GM12891 (cell line): ENCODE measurements at regions not wholly inside any gene's neighbourhood (a gene's known extent, or its start where the extent isn't known, plus 50 kb on each side); places are given as distances from the start of the nearest gene placed in this dataset.

Experiments
- POLR2A ChIP-seq: IDR thresholded peaks from 2 replicates; pipeline ENCODE4 v1.6.1; 2011; ENCODE audit warnings: low read depth, low read length, control low read depth
- POLR2AphosphoS5 ChIP-seq: IDR thresholded peaks from 2 replicates; pipeline ENCODE4 v1.6.1; 2011; ENCODE audit warnings: low read depth, low read length, control low read depth

- TF ChIP-seq POLR2AphosphoS5 (no peak), POLR2A (no peak)
These were observed 205.9 kb downstream of the C1D start for GRCh38 chr2:67856866-67857265.
